HG02571 (cell line): ENCODE measurements at regions not wholly inside any gene's neighbourhood (a gene's known extent, or its start where the extent isn't known, plus 50 kb on each side); places are given as distances from the start of the nearest gene placed in this dataset.

Experiments used
- ATAC-seq: cut with Tn5 transposase; IDR thresholded peaks from one replicate; pipeline ENCODE4 v1.9.1; 2021; ENCODE audit warnings: mild to moderate bottlenecking, moderate library complexity; ENCODE audit not compliant: unreplicated experiment

- ATAC-seq, result no peak
These were observed 786.7 kb upstream of the GHITM start for GRCh38 chr10:83352588-83352987.

- no peak for ATAC-seq
These were observed 784.9 kb upstream of the GHITM start for GRCh38 chr10:83354456-83354855.

GRCh38 chr10:83357004-83357403, 782.3 kb upstream of the GHITM start:
- ATAC-seq, result no peak

- ATAC-seq, result no peak
These were observed 781.7 kb upstream of the GHITM start for GRCh38 chr10:83357627-83358026.

GRCh38 chr10:83367036-83367435, 772.3 kb upstream of the GHITM start:
- ATAC-seq, result no peak

GRCh38 chr10:83371696-83372490, 767.4 kb upstream of the GHITM start:
- no peak for ATAC-seq

GRCh38 chr10:83372646-83373045, 766.7 kb upstream of the GHITM start:
- no peak for ATAC-seq

- no peak for ATAC-seq
These were observed 765.6 kb upstream of the GHITM start for GRCh38 chr10:83373671-83374070.

- ATAC-seq, result no peak
These were observed 764.6 kb upstream of the GHITM start for GRCh38 chr10:83374741-83375140.

GRCh38 chr10:83375274-83375673, 764.0 kb upstream of the GHITM start:
- ATAC-seq, result no peak

- no peak for ATAC-seq
These were observed 741.5 kb upstream of the GHITM start for GRCh38 chr10:83397806-83398205.

- ATAC-seq, result no peak
These were observed 728.7 kb upstream of the GHITM start for GRCh38 chr10:83410570-83410969.

GRCh38 chr10:83425306-83425705, 714.0 kb upstream of the GHITM start:
- no peak for ATAC-seq

GRCh38 chr10:83427101-83427500, 712.2 kb upstream of the GHITM start:
- ATAC-seq, result no peak

- ATAC-seq, result no peak
These were observed 706.9 kb upstream of the GHITM start for GRCh38 chr10:83432261-83433045.

- no peak for ATAC-seq
These were observed 705.6 kb upstream of the GHITM start for GRCh38 chr10:83433705-83434104.

- no peak for ATAC-seq
These were observed 691.3 kb upstream of the GHITM start for GRCh38 chr10:83448013-83448412.

- ATAC-seq, result no peak
These were observed 680.7 kb upstream of the GHITM start for GRCh38 chr10:83458611-83459010.

GRCh38 chr10:83459124-83459523, 680.2 kb upstream of the GHITM start:
- ATAC-seq, result no peak

- ATAC-seq, result no peak
These were observed 669.5 kb upstream of the GHITM start for GRCh38 chr10:83469728-83470331.

- ATAC-seq, result no peak
These were observed 663.1 kb upstream of the GHITM start for GRCh38 chr10:83476211-83476610.

- no peak for ATAC-seq
These were observed 650.1 kb upstream of the GHITM start for GRCh38 chr10:83489161-83489560.
